ENCODE measurements at regions not wholly inside any gene's neighbourhood (a gene's known extent, or its start where the extent isn't known, plus 50 kb on each side); places are given as distances from the start of the nearest gene placed in this dataset.
A peak's percentile ranks its signal among the peaks of the same experiment; 100 is the strongest.

GRCh38 chr14:36083317-36083716 is 93.2 kb downstream of the PTCSC3 start:
- DNase-seq, result no peak

DNA sequence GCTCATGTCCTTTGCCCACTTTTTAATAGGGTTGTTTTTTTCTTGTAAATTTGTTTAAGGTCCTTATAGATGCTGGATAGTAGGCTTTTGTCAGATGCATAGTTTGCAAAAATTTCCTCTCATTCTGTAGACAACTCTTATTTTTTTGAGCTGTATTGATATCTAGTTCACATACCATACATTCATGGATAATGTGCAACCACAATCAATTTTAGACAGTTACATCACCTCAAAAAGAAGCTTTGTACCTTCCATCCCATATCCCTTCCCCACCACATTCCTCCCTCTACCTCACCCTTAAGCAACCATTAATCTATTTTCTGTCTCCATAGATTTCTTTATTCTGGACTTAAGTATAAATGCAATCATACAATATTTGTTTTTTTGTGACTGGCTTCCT is 98.4 kb downstream of the PTCSC3 start:
- DNase-seq, result no peak

DNA sequence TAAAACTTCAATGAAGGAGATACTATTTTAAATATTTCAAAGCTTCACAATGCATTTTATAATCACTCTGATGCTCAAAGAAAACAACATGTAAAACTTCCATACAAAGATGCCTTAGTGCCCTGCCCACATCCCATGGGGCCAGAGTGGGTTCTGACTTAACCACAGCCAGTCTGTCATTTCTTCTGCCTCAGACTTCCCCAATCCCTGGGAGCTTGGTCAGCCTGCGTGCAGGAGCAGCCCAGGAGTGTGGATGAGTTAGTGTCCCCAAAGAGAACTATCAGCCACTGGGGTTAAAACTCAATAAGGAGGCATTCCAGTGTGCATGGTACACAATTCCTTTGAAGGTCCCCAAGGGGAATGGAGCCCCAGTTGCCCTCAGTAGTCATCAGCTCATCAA is 100.3 kb downstream of the PTCSC3 start:
- DNase-seq, result no peak

GRCh38 chr14:36075203-36075602 is 101.3 kb downstream of the PTCSC3 start:
- DNase-seq, result no peak

GRCh38 chr14:36070720-36071043 is 105.8 kb downstream of the PTCSC3 start:
- DNase-seq, result no peak

- peak; percentile 58 to 64 for DNase-seq
Measured at GRCh38 chr14:36070031-36070719, 106.3 kb downstream of the PTCSC3 start.

DNA sequence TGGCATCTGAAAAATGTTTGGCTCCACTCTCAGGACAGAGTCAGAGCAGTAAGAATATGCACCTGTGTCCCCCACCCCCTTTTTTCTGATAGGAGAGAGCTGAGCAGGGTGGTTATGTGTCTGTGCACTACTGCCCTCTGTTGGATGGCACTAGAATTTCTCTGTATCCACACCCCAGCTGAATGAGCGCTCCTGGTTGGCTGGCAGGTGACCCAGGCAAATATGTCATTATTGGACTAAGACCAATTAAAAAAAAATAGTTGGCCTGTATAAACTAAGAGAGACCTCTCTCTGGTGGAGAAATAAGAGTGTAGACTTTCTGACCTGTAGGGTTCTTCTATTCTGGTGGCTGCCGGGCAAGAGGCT is 107.0 kb downstream of the PTCSC3 start:
- DNase-seq, result peak; percentile 27 to 41

- DNase-seq, result peak in 1 of 2 donors; percentile 7
Measured at GRCh38 chr14:36068777-36069534, 107.6 kb downstream of the PTCSC3 start.

- DNase-seq, result no peak
Measured at GRCh38 chr14:36067428-36068187, 108.9 kb downstream of the PTCSC3 start.

- DNase-seq, result no peak
Measured at GRCh38 chr14:36066636-36067035, 109.9 kb downstream of the PTCSC3 start.

GRCh38 chr14:36065831-36066230 is 110.7 kb downstream of the PTCSC3 start:
- DNase-seq, result no peak

GRCh38 chr14:36059531-36059930 is 117.0 kb downstream of the PTCSC3 start:
- no peak for DNase-seq

- DNase-seq, result no peak
Measured at GRCh38 chr14:36057452-36058116, 118.9 kb downstream of the PTCSC3 start.

DNA sequence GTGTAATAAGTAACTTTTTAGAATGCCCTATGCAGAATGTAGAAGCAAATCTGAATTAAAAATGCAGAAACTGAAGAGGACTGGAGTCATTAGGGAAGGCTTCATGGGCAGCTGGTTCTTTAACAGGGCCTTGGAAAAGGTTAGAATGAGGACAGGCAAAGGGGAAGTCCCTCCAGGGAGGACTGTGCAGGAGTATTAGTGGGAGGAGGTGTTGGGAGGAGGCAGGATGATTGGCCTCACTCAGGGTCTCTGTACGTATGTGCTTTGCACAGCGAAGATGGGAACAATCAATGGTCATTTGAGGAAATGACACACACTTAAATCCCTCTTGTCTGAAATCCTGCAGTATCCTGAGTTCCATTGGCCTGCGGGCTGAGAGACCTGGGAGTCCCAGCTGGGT is 119.7 kb downstream of the PTCSC3 start:
- no peak for DNase-seq

- no peak for DNase-seq
Measured at GRCh38 chr14:36055681-36056225, 120.8 kb downstream of the PTCSC3 start.

DNA sequence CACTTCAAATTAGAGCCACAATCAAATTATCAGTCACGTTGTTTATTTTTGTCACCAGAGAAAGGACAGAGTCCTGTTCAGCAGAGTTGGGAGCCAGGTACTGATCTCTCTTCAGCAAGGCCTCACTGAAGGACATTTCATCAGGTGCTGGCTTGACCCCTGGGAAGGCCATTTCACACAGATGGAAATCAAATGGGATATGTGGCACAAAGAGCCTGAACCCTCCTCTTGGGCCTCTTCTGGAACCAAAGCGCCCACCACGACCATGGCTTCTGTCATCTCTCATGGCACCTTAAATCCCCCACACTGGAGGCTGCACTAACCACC is 121.5 kb downstream of the PTCSC3 start:
- DNase-seq, result no peak

DNA sequence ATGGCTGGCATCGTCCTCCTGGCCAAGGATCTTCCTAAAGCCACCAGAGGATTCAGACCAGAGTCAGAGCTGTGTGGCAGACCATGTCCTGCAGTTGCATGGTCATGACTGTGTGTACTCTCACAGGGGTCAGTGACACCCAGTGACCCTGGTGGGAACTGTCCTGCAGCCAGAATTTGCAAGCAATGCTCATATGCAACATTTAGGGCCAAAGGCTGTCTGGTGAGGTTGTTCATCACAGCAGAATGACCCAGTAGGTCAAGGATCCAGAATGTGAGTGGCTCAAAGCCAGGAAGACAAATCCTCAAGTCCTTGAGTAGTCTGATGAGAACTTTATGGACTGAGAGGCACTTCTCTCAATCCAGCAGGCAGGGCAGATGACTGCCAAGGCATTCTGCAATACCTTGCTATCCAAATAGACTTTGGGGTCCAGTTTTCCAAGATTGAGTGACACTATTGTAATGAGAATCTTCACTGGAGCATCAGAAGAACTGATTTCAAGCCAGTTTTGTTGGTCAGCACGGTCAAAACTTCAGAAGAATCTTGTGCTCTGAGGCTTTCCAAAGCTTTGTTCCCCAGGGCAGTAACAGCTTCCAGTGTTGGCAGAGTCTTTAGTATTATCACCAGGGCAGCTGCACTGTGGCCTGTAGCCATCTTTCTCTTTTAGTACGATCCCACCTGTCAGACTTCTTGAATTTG is 122.0 kb downstream of the PTCSC3 start:
- no peak for DNase-seq

DNA sequence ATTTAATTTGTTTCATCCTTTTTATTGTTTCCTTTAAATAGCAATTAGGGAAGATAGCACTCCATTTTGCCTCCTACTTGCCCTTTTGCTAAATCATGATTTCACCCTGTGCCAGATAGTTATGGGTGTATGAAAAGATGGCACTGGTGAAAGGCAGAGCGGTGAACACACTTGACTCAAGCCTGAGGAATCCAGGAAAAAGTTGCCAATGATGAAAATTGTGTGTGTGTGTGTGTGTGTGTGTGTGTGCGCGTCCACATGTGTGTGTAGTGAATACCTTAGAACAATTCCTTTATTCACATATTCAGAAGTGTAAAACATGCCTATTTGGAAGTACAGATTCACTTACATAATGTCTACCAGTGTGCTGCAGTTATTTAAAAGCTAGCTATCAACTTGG is 123.8 kb downstream of the PTCSC3 start:
- no peak for DNase-seq

DNA sequence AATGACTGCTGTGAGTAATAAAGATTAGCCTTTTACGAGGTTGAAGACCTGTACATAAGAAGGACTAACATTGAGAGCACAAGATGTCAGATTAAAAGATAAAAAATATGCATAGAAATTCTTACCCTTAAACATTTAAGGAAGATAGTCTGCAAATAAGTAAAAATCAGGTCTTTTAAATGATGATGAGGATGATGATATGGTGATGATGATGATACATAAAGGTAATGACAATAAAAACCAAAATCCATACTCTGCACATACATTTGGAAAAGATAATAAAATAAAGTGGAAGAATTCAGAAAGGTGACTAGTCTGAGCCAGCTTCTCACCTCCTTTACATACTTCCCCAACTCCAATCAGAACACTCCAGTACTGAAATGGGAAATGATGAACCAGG is 124.5 kb downstream of the PTCSC3 start:
- DNase-seq, result no peak

DNA sequence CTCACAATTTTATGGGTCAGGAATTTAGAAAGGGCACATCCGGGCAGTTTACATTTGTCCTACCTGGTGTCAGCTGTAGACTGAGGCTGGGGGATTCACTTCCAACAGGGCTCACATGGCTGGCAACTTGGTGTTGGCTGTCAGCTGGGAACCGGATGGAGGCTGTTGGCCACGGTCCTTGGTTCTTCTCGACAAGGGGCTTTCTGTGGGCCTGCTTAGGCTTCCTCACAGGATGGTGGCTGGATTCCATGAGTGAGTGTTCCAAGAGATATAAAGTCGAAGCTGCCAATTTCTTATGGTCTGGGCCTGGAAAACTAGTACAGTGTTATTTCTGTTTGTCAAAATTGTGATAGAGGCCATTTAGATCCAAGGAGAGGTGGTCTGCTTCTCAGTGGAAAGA is 127.9 kb downstream of the PTCSC3 start:
- no peak for DNase-seq

DNA sequence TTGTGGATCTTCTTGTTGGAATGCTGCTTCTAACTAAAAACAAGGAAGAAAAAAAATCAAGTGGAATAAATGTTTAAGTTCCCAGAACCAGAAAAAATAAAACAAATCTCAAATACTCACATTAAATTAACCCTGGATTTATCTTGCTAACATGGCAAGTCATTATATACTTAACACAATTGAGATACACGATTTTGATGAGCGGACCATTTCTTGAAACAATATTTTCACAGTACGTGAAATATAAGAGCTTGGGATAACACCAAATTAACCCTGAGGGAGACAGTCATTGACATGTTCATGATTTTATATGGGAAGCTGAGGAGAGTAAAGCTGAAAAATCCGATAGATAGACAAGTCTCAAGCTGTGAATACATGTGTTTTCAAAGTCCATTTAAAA is 128.6 kb downstream of the PTCSC3 start:
- DNase-seq, result no peak

GRCh38 chr14:36035675-36036074 is 140.8 kb downstream of the PTCSC3 start:
- no peak for DNase-seq

DNA sequence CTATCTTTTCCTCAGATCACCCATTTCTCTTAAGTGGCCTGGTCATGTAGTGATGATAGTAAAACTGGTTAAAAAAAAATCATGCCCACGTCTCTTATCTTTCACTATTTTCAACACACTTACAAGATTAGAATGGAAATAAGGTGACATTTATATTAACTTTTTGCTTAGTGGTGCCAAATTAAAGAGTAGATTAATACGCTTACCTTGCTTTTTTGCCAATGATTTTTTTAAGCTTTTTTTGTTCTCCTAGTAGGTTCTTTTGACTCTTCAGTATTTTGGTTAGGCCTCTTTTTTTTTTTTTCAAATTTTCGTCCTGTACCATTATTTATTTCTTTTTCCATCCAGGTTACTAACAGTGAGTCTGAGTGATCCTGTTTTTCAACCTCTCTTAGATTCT is 147.9 kb downstream of the PTCSC3 start:
- DNase-seq, result no peak

Data from hippocampal formation (tissue), 2 donors.